HG03469 (cell line): ENCODE measurements at regions not wholly inside any gene's neighbourhood (a gene's known extent, or its start where the extent isn't known, plus 50 kb on each side); places are given as distances from the start of the nearest gene placed in this dataset.

Experiments used
- ATAC-seq: cut with Tn5 transposase; IDR thresholded peaks from one replicate; pipeline ENCODE4 v1.9.1; 2021; ENCODE audit warnings: mild to moderate bottlenecking, moderate library complexity, moderate number of reproducible peaks; ENCODE audit not compliant: unreplicated experiment

DNA sequence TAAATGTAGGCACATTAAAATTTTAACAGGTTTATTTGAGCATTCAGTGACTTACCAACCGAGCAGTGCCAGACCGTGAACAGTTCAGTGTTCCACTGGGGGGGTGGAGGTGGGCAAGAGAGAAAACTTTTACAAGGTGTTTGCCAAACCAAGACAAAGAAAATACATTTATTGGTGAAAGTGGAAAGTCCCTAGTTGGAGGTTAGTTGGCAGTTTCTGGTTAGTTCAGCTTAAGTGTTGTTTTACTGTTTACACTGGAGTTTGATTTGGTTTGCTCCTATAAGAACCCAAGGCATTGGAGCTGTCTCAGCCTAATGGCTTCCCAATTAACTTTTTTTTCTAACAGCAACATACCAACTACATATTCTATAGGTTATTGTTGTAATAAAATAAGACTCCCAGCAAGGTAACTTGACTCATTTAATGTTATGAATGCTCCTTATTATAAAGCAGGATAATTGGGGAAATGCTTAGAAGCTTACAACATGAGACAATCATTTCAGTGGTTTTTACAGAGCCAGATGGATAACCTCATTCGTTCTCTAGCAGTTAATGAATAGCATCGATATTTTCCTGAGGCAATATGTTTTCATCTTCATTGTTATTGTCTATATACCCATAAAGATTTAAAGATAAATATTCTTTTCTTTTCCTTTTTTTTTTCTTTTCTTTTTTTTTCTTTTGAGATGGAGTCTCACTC is 115.8 kb downstream of the ETNK1 start:
- no peak for ATAC-seq

DNA sequence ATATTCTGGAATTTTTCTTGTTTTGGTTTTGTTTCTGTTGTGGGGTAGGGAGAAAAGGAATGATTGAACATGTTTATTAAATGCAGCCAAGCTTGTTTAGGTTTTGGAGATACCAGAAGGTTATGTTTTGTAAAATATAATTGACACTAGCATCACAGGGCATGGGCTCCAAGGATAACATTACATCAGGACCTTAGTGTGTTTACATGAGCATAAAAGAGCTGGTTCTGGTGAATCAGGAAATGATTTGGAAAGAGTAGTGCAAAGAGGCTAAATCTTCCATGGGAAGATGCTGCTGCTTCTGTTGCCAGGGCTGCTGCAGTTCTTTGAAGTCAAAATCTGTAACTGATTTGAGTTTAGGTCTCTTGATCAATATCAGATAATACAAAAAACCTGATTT is 118.7 kb downstream of the ETNK1 start:
- no peak for ATAC-seq

DNA sequence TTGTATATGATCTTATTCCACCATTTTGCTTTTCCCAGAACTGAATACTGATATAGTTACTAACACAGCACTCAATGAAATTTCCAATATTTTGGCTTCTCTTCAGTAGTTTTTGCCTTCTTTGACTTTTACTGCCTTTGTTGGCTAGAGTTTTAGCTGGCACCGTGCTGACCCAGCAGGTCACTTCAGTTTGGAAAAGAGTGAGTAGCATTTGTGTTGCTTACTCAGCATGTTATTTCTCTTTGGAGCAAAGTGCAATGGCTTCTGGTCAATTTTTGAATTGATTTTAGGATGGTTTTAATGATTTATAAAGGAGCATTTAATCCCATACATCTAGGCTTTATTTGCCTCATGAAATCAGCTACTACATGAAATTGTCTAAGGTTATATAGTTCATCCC is 119.2 kb downstream of the ETNK1 start:
- no peak for ATAC-seq

DNA sequence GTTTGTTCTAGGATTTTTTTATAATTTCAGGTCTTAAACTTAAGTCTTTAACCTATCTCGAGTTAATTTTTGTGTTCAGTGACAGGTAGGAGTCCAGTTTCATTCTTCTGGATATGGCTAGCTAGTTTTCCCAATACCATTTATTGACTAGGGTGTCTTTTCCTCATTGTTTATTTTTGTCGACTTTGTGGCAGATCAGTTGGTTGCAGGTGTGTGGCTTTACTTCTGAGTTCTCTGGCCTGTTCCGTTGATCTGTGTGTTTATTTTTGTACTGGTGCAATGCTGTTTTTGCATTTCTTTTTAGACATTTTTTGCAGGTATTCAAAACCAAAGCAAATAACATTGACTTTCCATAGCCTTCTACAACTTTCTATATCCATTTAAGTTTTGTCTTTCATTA is 121.7 kb downstream of the ETNK1 start:
- ATAC-seq, result no peak

DNA sequence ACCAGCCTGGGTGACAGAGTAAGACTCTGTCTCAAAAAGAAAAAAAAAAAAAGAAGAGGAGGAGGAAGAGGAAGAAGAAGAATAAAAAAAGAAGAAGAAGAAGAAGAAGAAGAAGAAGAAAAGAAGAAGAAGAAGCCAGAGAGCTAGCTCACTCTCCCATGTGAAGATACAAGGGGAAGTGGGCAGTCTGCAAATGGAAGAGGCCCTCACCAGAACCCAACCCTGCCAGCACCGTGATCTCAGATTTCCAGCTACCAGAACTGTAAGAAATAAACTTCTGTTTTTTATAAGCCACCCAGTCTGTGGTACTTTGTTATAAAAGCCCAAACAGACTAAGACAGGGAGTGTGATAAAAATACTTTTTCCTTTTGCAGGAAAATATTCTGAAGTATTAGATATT is 130.7 kb downstream of the ETNK1 start:
- no peak for ATAC-seq

DNA sequence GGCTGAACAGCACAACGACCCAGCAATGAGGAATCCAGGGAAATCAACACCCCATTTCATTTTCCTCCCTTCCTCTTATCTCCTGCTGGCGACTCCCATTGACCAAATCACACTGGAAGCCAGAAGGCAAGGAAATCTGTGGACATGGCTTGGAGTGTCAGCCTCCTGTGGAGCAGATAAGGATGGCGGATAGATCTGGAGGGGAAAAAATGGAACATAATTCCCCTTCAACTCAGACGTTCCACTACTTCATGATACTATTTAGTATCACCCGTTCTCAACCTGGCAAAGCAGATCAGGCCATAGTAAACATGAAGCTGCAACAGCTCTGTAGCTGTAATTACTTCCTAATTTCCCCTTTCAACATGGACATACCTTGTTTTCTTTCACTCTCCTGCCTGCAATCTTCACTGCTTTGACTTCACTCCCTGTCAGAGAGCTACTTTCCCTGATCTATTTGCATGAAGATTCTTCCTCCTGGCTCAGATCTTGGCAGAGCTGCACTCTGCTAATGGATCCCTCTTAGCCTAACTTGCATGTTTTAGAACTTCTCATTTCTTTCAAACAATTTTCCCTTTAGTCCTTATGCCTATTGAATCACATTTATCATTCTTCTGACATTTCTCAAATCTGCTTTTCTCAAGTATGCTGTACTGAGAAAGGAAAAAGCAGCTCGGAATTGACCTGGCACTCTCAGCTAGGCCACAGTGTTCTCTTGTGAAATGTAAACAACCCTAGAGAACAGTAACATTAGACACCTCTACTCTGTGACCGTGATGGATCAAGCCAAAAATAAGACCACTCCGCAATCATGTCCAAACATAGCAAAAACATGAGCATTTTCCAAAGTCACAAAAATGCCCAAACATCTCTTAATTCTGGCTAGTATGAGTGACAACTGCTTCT is 135.1 kb downstream of the ETNK1 start:
- no peak for ATAC-seq

DNA sequence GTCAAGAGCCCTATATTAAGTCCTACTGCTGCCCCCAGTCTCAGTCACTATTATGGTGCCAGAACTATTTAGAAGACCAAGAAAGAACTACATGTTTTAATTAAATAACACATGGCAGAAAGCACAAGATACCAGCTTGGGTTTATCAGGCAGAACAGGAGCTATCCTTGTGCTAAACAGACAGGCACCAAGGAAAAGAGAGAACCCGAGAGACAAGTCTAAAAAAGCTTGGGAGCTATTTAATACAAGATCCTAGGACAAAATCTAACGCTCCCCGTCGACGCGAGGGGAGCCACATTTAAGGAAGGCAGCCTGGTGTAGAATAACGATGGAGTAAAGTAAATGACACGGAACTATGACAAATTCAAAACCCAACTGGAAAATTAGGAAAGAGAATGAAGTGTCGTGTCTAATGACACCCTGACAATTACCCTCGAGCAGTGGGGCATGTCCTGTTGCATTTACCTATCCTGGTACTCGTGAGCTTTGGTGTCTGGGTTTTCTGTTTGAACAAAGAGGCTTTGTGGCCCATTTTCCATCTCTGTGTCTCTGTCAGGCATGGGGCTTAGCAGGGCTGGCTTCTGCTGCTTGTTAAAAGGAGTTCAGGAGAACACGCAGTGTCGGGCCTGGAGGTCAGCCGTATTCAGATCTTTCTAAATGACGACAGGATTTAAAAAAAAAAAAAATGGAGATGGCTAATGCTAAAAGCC is 140.6 kb downstream of the ETNK1 start:
- ATAC-seq, result no peak

DNA sequence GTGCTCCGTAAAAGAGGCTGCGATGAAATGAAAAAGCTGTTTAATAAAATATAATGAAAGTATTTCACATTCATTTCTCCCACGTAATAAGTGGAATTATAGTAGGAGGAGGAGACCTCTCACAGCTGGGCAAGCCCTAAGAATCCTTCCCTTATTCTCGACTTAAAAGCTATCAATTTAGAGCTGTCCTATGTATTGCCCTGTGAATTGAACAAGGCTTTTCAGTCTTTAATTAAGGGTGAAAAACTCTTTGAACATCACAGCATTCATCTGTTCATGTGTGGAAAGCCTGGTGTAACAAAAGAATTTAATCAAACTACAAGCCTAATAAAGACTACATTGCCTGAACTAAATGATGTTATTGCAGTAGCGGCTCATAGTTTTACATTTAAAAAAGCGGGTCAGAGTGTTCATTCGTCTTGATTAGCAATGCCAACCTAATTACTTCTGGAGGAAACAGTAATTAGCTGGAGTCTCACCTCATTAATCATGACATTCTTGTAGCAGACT is 142.0 kb downstream of the ETNK1 start:
- ATAC-seq, result no peak

DNA sequence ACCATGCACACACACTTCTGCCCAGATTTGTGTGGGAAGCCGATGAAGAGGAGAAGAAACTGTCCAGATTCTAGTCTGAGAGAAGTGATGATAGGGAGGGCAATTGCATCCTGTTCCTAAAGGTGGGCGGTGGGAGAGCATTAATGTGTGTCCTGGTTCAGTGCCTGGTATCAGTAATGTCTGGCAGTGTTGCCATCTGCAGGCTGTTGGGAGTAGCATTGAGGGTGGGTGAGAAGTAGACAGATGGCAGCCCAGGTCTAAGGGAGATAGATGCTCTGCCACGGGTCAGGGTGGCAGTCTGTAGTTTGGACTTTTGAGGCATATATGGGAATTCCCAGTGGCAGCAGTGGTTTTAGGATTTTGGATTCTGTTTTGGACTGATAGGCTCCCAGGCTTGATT is 156.4 kb downstream of the ETNK1 start:
- no peak for ATAC-seq

DNA sequence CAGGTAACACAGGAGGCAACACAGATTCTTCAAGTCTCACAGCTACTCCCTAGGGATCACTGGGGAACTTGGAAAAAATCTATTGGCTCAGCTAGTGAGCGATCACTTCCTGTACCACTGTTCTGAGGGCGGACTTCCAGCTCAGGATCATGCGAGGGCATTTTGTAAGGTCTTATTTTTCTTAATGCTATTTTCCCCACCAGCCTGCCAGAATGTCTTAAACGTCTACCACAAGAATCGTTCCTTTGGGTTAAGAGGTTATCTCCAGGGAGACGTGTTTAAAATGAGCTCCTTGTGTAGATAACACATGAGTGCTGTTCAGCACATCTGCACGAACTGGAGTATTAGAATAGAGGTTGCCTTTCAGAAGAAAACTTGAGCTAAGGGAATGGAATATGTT is 162.6 kb downstream of the ETNK1 start:
- ATAC-seq, result no peak

DNA sequence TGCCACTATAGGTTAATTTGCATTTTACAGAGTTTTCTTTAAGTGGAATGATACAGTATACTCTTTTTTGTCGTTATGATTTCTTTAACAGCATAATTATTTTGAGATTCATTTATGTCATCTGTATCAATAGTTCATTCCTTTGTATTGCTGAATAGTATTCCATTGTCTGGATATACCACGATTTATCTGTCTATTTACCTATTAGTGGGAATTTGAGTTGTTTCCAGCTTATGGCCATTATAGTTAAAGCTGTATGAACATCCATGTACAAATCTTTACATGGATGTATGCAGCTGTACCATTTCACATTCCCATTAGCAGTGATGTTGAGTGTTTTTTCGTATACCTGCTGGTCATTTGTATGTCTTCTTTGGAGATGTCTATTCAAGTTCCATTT is 163.9 kb downstream of the ETNK1 start:
- ATAC-seq, result no peak

DNA sequence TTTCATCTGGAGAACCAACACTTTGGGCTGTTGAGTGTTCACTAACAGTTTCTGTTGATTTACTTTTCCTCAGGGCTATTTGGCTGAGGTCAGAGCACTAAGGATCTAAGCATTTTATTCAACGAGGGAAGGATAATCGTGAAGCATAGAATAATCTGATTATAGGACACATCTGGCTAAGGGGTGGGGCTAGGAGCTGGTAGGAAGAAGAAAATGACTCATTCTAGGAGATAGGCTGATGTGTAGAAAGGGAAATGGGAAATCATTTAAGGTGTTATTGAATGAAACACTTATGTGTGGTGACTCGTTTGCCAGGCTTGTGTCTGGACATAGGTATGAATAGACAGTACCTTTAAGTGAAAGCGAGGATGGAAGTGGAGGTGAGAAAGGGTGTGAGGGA is 167.2 kb downstream of the ETNK1 start:
- no peak for ATAC-seq

DNA sequence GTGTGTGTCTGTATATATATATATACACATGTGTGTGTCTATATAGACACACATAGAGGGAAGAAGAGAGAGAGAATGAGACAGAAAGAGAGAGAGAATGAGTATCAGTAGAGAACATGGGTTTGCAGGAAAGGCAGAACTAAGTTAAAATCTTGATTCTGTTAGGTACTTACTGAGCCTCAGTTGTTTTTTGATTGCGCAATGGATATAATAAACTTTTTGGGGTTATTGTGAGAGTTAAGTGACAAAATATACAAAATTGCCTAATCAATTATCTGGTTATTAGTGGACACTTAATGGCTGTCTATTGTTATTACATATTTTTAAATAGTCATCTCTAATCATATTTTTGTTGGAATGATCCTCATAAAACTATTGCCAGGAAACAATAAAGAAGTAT is 169.0 kb downstream of the ETNK1 start:
- ATAC-seq, result no peak

DNA sequence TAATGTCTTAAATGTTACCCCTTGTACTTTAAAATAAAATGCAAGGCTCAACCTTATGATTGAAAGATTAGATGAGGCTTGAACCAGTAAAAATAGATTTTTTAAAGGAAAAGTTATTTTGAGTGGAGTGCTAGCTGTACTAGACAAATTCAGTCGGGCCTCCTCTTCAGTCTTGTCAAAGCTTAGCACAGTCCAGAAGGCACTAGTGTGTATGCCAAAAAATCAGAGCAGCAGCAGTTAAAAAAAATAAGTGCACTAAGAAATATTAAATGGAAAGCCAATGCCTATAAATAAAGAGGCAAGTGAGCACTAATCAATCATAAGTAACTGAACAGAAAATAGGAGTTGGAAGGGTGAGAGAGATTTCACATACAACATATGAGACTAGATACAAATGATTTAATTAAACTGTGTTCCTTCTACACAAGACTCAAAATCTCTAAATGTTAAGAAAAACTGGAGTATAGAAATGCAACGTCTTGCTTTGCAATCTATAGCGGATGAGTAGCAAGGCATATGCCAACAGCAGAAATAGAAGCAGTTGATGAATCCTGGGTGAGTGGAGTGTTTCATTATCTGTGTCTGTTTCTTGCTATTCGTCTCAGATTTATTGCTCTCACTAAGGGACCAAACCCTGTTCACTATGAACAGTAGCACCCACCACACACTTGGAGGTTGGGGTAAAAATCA is 172.1 kb downstream of the ETNK1 start:
- no peak for ATAC-seq

DNA sequence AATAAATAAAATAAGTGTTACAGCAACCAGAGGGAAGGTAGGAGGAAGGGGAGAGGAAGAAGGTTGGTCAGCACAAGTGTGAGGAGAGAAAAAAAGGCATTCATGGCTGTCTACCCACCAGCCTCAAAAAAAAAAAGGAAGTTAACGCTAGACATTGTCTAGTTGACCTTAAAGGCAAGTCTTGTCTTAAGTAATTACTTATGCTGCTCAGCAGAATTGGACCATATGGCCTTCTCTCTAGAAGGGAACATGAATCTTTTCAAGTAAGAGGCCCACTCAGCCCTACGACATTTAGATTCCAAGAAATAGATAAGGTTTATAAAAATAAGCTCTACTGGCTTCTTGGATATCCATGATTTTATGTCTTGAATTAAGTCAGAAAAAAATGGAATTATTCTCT is 172.7 kb downstream of the ETNK1 start:
- ATAC-seq, result no peak

DNA sequence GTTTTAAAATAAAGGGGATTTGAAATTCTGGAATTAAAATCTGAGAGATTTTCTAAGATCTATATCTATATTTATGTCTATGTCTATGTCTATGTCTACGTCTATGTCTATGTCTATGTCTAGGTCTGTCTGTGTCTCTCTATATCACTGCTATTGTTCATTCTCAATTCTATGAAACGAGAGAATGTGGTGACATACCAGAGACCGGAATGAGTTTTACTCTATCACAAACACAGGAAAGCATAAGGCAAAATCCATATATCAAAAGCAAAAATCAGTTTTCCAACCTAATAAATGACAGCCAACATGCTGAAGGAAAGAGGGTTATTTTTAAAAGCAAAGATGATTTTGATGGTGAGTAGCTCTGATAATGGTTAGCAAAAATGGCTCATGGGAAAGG is 173.1 kb downstream of the ETNK1 start:
- no peak for ATAC-seq

DNA sequence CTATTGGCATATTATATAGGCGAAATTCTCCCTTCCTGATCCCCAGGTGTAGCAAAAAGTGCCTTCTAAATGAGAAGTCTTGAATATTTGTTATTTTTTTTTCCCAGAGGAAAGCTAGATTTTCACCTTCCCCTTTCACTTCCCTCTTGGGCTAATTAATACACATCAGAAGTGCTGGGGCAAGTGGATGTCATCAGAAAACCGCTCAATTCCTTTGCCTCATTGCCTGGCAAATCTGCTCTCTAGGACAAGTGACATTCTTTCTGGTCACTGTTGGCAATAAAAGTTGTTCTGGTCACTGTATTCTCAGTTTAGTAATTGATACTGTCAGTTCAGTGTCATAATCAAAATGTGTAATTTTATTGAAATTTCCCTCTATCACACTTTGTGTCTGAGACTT is 174.5 kb downstream of the ETNK1 start:
- ATAC-seq, result no peak

DNA sequence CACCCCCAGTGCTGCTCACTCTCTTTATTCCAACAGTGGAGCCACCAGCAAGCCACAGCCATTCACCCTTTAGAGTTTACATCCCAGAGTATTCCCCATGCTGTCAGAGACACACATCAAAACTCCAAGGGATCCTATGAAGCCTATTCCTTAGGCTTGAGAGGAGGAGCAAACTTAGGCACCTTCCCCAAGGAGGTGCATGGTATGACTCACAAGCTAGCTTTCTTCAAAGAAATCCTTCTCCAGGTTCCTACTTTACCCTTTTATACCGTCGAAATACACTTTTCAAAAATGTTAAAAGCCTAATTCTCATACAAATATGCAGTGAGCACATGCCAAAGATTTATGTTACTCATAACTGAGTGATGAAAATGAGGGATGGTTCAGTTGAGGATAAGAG is 175.4 kb downstream of the ETNK1 start:
- no peak for ATAC-seq

DNA sequence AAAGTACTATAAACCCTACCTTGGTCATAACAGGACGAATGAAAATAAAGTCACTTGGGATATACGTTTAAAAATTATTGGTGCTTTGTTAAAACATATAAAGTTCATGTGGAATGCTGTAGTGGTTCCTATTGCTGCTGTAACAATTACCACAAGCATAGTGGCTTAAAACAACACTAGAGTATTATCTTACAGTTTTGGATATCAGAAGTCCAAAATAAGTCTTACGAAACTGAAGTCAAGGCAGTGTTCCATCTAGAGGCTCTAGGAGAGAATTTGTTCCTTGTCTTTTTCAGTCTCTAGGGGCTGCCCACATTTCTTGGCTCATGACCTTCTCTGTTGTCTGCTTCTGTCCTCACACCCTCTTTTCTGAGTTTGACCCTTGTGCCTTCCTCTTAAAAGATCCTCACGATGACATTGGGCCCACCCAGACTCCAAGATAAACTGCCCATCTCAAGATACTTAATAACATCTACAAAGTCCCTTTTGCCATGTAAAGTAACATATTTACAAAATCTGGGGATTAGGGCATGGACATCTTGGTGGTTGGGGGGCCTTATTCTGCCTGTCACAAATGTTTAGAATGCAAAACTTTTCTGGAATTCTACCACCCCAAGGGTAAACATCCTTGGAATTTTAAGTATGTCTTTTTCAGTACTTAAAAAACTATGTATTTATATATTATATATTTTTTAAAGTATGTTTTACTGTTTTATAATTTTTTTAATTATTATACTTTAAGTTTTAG is 178.1 kb downstream of the ETNK1 start:
- ATAC-seq, result no peak

DNA sequence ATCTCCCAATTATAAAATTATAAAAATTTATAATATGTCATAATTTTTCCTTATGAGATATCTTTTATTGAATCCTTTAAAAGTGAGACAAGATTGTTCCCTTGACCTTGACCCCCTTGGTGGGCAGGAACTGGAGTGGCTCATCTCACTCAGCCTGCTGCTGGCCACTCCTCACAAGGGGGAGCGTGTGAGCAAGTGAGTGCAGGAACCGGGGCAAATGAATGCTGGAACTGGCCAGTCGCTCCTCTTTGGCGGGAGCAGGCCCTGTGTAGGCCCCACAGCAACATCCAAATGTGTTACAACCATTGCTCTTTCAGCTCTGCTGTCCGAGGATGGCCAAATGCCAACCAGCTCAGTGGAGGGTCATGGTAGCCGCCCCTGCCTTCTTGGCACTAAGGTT is 178.8 kb downstream of the ETNK1 start:
- ATAC-seq, result no peak
